GM18508 (cell line): ENCODE measurements at regions not wholly inside any gene's neighbourhood (a gene's known extent, or its start where the extent isn't known, plus 50 kb on each side); places are given as distances from the start of the nearest gene placed in this dataset.

Experiments
- ATAC-seq: cut with Tn5 transposase; IDR thresholded peaks from one replicate; pipeline ENCODE4 v1.9.1; 2021; ENCODE audit warnings: moderate number of reproducible peaks; ENCODE audit not compliant: insufficient read depth, unreplicated experiment

DNA sequence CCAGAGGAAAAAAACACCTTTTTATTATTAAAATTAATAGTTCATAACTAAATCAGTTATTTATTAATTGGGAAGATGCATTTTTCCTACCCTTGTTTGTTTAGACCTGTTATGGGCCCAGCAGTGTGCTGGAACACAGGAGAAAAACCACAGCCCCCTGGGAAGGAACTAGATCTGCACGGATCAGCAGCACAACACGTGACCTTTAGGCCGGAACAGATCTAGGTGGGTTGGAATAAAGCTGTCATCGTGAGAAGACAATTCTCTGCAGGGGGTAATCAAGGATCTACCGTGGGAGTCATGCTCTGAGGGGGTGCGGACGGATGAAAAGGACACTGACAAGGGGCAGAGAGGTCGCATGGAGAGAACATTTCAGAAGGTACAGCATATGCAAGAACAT lies 95.8 kb upstream of the SPATA31C2 start:
- ATAC-seq = no peak

DNA sequence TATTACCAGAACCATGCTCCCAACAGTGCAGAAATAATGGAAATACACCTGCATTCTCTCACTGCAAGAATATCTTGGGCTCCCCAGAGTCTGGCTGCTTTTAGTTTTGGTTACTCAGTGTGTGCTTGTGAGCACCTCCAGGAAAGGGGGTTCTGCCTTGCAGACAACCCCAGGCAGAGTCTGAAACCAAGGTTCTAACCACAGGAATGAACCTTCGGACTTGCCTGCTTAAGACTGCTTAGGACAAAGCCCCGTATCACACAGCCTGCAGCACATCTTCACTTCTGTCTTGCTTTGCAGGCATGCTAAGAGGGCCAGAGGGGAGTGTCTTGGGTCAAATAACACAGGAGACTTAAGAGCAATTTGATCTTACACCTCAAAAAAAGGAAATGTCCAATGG lies 94.8 kb upstream of the SPATA31C2 start:
- no peak for ATAC-seq

DNA sequence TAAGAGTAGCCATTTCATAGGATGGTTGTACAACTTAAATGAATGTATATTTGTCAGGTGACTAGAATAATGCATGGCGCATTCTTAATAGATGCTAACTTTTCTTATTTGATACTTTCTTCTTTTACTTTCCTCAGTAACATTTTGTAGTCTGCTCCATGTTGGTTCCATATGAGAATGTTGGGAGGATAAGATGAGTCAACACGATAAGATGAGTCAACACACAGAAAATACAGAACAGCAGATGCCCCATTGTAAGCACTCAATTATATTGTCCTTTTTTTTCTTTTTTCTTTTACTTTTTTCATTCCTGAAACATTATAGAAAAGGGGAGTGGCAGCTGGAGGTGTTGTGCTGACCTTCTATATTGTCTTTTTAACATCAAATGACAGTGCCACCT lies 92.3 kb upstream of the SPATA31C2 start:
- ATAC-seq = no peak

DNA sequence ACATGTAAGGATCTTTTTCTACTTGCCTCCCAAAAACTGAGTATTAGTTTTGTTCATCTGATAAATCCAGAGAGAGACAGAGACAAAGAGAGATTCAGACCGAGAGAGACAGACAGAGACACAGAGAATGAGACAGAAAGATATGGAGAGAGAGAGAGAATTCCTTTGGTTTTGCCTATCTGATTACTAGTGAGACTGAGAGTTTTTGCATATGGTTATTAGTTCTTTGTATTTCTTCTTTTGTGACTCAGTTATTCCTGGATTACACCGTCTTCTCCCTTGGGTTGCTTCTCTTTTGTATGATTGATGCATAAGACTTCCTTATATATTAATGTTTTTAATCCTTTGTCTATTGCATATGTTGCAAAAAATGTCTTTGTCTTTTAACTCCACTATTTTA lies 91.2 kb upstream of the SPATA31C2 start:
- ATAC-seq = no peak

DNA sequence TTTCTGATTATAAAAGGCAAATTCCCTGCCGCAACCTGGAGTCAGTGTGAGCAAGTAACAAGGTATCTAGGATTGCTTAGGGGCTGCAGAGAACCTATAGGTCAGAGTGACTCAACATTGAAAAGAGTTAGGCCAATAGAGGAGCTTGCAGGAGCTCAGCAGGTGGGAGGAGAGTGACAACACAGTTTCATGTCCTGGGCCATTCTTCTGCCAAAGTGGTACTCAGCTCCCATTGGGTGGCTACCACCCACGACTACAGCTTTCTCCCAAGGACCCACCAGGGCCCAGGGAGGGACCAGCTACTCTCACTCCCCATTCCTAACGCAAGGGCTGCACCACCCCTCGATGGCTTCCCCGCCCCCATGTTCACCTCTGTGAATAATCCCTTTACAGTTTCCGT lies 86.7 kb upstream of the SPATA31C2 start:
- no peak for ATAC-seq

DNA sequence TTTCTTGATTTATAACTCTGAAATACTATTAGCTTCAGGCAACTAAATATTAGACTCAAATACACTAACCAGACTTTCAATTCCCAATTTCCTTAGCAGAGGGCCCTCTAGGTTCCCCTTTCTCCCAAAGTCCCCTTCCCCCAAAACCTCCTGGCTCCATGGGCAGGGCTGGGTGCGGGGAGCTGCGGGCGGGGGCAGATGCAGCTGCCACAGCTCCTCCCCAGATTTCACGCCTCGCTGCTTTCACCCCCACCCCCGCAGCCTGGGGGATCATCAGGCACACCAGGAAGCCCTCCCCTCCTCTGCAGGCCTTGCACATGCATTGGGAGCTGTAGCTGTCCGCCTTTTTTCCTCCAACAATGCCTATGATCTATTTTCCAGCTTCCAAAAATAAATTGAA lies 82.8 kb upstream of the SPATA31C2 start:
- ATAC-seq = no peak

DNA sequence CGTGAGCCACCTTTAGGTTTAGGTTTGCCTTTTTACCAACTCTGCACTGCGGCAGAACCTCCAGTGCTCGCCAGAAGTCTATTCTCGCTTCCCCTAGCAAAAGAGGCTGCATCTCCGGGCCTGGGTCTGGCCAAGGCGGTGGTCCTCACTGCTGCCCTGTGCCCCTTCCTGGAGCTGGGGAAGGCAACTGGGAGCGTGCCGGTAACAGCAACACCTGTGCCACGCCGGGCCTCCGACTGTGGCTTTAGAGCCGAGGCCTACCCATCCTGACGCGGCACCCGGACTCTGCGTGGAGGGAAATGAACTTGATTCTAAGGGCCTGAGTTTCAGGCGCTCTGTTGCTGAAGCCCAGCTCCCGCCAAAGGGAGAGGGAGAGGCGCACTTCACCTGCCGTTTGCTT lies 82.4 kb upstream of the SPATA31C2 start:
- no peak for ATAC-seq

DNA sequence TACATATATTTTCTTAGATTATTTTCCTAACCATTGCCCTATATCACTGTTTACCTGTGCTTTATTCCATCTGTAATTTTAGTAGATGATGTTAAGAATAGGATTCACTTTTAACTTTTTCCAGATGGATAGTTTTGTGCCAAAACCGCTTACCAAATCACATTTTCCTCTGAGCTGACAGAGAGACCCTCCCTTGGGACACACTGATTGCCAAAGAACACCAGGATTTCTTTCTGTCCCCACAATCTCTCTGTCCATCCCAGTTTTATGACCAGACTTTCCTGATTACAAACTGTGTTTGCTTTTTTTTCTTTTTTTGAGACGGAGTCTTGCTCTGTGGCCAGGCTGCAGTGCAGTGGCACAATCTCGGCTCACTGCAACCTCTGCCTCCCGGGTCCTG lies 81.3 kb upstream of the SPATA31C2 start:
- ATAC-seq = no peak

DNA sequence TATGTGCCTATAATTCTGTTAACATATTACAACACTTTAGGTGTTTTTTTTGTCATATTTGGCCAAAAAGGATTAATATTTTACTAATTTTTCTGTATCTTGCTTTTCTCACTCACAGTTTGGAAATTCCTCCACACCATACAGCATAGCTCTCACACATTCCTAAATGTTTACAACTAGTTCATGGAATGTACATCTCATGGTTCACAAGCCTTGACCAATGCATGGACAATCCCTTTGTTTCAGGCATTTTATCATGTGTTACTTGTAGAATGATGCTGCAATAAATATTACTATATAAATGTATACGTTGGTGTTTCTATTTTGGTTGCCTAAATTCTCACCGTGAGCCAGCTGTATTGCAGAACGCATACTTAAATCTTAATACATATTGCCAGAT lies 80.5 kb upstream of the SPATA31C2 start:
- ATAC-seq = no peak

DNA sequence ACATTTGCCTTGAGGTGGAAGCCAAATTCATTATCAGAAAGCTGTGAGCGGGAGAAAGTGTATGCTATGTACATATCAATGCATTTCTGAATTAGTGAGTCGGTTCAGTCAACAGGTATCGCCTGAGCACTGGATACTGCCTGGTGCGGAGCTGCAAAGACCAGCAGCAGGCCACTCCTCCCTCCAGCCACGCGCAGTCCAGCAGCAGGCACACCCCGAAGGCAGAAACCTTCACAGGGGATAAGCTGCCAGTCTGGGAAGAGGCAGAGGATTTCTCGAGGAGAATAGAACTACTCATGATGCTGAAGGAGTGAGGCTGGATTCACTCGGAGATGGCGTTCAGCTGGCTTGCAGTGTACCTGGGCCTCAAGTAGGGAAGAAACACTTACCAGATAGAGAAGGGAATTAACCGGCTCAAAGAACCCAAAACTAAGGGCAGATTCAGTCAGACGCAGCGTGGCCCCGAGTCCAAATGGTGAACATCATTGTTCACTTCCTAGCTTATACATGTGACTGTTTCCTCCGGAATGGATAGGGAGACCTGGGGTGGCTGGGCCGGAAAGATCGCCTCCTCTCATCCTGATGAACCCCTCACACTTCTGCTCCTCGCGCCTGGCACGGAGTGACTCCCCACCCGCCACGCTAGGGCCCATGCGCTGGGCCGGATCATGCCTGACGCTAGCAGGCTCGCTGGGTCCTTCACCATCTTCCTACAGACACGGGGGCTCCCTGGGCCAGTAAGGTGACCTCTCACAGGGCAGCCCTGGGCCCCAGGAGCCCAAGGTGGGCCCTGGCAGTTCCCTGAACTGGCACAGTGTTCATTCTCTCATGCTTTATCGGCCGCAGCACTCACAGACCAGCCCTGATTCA lies 78.1 kb upstream of the SPATA31C2 start:
- ATAC-seq = no peak

DNA sequence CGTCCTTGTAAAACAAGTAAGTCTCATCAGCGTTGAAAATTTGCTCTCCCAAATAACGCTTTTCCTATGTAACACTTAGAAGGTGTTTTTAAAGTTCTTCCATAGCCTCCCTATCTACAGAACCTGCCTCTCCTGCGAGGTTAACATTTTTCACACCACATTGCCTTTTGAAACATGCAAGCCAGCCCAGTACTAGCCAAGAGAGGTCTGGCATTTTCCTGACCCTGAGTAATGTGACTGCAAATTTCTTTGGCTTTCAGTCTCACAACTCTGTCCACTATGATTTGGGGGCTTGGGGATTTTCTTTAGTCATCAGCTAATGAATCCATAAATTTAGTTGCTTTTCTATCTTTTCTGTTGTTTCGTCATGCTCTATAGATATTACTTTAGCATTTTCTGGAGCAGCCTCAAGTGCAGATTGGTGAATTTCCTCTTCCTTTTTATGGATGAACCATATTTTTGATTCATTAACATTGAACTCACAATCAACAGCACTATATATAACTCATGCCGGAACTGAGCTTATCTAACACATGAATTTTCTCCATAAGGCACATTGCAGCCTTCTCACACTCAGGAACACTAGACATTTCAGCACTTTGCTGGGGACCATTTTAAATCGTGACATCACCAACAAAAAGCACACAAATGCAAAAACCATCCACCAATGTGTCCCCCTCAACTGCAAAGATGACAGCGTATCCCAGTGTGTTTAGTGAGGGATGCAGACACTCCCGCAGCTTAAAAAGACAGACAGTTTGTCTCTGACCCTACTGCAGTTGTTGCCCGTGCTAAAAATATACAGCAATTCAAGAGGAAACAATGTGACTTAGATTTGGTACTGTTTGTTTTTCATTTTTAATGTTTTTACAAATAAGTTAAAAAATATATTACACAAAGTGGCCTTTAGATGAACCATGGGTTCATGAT lies 77.2 kb upstream of the SPATA31C2 start:
- no peak for ATAC-seq

DNA sequence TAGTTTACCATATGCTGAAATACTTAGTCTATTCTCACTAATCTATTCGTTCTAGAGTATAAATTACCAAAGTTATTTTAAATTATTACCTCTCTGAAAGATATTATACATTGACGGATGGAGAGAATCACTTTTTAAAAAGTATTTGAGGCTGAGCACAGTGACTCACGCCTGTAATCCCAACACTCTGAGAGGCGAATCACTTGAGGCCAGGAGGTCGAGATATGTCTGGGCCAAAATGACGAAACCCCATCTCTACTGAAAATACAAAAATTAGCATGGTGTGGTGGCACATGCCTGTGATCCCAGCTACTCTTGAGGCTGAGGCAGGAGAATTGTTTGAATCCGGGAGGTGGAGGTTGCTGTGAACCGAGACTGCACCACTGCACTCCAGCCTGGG lies 64.0 kb upstream of the SPATA31C2 start:
- no peak for ATAC-seq

DNA sequence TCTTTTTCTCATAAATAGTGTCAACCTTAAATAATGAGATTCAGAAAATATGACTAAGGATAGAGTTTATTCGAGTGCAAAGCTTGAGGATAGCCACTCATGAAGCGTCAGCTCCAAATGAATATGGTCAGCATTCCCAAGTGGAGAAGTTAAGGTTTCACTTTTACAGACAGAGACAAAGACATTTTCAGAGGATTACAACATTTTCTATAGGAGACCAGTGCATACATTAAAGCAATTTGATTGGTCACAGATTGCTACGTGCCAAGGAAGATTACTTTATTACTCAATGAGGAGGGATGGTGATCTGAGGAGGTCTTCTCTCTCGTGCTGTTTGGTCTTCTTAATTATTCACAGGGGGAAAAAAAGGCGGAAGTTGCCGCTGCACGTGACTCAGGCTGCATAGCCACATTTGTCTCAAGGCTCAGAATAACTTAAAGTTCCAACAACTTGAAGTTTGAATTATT lies 60.1 kb upstream of the SPATA31C2 start:
- no peak for ATAC-seq

DNA sequence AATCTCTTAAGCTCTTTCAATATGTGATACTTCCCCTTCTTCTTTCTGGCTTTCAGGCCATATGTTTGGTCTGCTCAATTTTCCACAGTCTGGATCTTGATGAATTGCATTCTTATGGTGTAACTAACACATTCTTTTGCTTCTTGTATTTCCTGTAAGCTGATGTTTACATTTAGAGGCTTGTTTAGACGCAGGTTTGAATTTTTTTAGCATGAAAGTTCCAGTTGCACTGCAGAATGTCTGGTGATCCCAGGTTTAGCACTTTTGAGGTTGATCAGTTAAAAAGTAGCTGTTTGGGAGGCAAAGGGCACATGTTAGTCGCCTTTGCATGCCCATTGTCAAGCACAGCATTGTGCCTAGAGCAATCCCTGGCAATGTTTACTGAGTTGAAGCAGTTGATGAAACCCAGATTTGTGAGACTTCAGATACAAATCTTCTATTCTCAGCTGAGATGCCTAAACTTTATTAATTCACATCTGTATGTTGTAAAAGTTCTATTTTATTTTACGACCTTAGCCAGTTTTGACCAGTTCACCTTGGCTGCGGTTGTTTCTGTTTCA lies 59.6 kb upstream of the SPATA31C2 start:
- no peak for ATAC-seq

DNA sequence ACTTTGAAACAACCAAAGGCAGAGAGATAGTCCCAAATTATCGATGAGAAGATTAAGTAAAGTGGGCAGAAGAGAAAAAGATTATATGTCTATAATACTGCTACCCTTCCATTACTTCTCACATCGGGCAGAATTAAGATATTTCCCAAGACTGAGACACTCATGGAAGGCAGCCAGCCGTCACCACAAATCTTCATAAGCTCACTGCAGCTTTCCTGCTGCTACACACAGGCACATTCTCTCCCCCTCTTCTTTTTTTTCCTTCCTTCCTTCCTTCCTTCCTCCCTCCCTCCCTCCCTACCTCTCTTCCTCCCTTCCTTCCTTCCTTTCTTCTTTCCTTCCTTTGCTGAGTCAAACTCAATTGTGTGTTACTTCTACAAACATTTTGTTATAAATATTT lies 58.7 kb upstream of the SPATA31C2 start:
- no peak for ATAC-seq

DNA sequence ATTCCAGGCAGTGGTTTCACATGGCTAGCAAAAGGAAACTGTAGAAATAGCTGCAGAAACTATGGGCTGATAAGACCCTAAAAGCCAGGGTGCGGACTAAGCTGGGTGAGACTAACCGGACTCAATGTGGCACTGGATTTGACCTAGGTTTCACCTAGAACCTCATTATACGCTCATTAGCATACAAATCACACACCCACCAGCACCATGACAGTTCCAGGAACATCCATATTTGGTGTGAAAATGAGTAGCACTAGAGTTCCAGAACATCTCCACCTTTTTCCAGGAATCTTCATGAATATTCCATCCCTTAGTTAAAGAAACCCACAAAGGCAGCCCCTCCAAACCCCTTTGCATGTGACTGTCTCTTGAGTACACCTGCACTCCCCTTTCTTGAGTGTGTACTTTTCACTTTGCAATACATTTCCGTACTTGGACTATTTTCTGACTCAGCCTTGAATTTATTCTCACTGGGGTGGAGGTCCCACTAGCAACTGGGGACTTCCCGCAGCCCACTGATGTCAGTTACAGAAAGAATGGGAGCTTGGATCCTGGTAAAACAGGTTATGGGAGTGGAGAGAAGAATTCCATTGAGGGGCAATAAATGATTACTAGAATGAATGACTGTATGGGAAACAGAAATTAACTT lies 58.0 kb upstream of the SPATA31C2 start:
- no peak for ATAC-seq

DNA sequence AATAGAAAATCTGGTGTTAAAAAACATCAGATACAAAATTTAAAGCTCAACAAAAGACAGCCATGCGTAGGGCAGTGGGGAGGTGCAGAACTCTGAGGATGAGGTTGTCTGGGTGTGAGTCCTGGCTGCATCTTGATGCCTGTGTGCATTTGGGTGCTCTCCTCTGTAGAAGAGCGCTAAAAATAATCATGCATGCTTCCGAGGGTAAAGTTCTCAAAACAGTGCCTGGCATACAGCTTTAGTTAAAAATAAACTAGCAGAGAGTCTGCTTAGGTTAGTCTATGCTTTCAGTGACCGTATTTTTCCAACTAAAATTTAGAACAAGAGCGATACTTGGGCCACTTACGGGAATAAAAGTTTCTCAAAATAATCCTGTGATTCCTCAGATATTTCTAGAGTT lies 55.5 kb upstream of the SPATA31C2 start:
- ATAC-seq = no peak

DNA sequence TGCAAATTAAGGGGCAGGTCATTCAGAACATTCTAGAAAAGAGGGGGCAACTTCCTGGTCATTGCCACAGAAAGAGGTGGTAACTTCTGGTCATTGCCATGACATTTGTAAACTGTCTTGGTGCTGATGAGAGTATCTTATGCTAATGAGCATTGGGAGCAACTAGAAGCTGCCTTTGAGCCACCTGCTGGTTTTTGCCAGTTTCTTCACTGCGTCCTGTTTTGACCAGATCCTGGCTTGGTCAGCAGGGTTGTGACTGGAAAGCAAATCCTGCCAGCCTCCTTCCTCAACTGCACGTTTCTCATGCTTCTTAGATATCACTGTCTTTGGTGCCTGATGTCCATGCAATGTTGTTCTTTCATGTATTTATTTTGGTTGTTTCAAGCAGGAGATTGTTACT lies 53.2 kb upstream of the SPATA31C2 start:
- no peak for ATAC-seq

DNA sequence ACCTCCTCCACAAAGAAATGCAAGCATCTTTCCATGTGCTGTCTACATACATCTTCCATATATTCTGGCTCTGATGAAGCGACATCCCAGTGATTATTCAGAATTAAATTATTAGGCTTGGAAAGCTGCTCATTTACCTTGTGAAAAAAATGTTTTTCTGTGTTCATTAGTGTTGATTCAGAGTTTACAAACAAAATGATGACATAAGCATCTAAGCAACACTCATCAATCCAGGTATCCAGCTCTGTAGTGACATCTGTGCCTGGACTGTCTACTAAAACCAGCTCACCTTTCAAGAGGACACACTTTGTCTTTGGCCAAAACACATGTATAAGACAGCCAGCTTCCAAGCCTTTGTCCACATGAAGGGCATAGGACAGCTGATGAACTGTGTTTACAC lies 51.1 kb upstream of the SPATA31C2 start:
- no peak for ATAC-seq
